B cell (primary cell): ENCODE measurements at regions not wholly inside any gene's neighbourhood (a gene's known extent, or its start where the extent isn't known, plus 50 kb on each side); places are given as distances from the start of the nearest gene placed in this dataset.
"Not testable (repeated sequence)": the region's sequence is repeated elsewhere in the genome, so short reads cannot be mapped to it uniquely, and the experiment has no call there.

Source experiments
- ATAC-seq: fragments of 200-7000 bp; cut with Tn5 transposase; one replicate; pipeline ENCODE4 v1.10.0; 2021; ENCODE audit warnings: low read depth, mild to moderate bottlenecking, moderate number of reproducible peaks, moderate library complexity
- CTCF ChIA-PET: fragments of 350-600 bp; sonication (Branson Sonifier 250); formaldehyde crosslinking; loops from one replicate; lab custom pipeline; 2021; ENCODE audit warnings: antibody characterized with exemption, inconsistent platforms; lab: Charles Lee
- POLR2A ChIA-PET: fragments of 350-600 bp; sonication (Branson Sonifier 250); formaldehyde crosslinking; loops from one replicate; lab custom pipeline; 2021; ENCODE audit warnings: antibody characterized with exemption; lab: Charles Lee
- DNase-seq: peaks from one replicate; pipeline ENCODE4 v3.0.0; 2013
- H2AFZ ChIP-seq: 2 replicates; pipeline ENCODE4 v1.6.1; 2012; ENCODE audit warnings: mild to moderate bottlenecking, low read depth, low read length; ENCODE audit not compliant: insufficient read depth, poor library complexity, severe bottlenecking
- H3K27ac ChIP-seq, 2 donors: 1 replicate in 1 of 2; 2 replicates in 1 of 2; pipeline ENCODE4 v1.5.1; 2012 to 2013; ENCODE audit warnings: low read length in 2 of 2, mild to moderate bottlenecking in 2 of 2, moderate library complexity in 1 of 2
- H3K27me3 ChIP-seq, 4 experiments: fragments of 200-600 bp in 1 of 4; sonication (generic) in 1 of 4; replicated peaks in 1 of 4; 1 replicate in 2 of 4; 2 replicates in 2 of 4; pipeline versions ENCODE4 v1.6.1 to v1.7.0; 2013 to 2016; ENCODE audit warnings: low read length in 3 of 4, mild to moderate bottlenecking in 2 of 4, mixed read lengths in 1 of 4, moderate library complexity in 1 of 4; ENCODE audit not compliant: insufficient read depth in 4 of 4, control insufficient read depth in 3 of 4; ENCODE audit errors: control extremely low read depth in 1 of 4
- H3K36me3 ChIP-seq, 2 experiments: replicated peaks in 1 of 2; 1 replicate in 1 of 2; 2 replicates in 1 of 2; pipeline versions ENCODE4 v1.6.1 to v1.7.1; 2013; ENCODE audit warnings: low read length in 1 of 2; ENCODE audit not compliant: insufficient read depth in 2 of 2, control insufficient read depth in 1 of 2; ENCODE audit errors: control extremely low read depth in 1 of 2, extremely low read depth in 1 of 2
- H3K4me1 ChIP-seq, 2 donors: fragments of 200-600 bp in 1 of 2; sonication (generic) in 1 of 2; 1 replicate in 1 of 2; 2 replicates in 1 of 2; pipeline versions ENCODE4 v1.5.1 to v1.6.1; 2013 to 2017; ENCODE audit warnings: low read length in 2 of 2; ENCODE audit not compliant: control insufficient read depth in 2 of 2, insufficient read depth in 2 of 2
- H3K4me2 ChIP-seq: replicated peaks from 2 replicates; pipeline ENCODE3; 2012; ENCODE audit warnings: mild to moderate bottlenecking, low read depth, low read length; ENCODE audit not compliant: poor library complexity, severe bottlenecking
- H3K4me3 ChIP-seq, 5 experiments: fragments of 200-600 bp in 1 of 5; sonication (generic) in 1 of 5; 1 replicate in 3 of 5; 2 replicates in 2 of 5; pipeline versions ENCODE4 v1.5.1 to v1.7.0; 2011 to 2016; ENCODE audit warnings: low read length in 4 of 5, mild to moderate bottlenecking in 4 of 5, low read depth in 2 of 5, control low read depth in 1 of 5, moderate library complexity in 1 of 5; ENCODE audit not compliant: insufficient read depth in 1 of 5; ENCODE audit errors: control extremely low read depth in 1 of 5, extremely low read depth in 1 of 5
- H3K79me2 ChIP-seq: fragments of 200-600 bp; sonication (generic); one replicate; pipeline ENCODE4 v1.6.0; 2016; ENCODE audit warnings: low read length; ENCODE audit not compliant: control insufficient read depth, insufficient read depth
- H3K9ac ChIP-seq: fragments of 200-600 bp; sonication (generic); 2 replicates; pipeline ENCODE4 v1.6.1; 2017; ENCODE audit warnings: mild to moderate bottlenecking, low read length, moderate library complexity
- H3K9me3 ChIP-seq, 3 donors: one replicate each; pipeline versions ENCODE4 v1.6.1 to v1.7.1; 2013; ENCODE audit warnings: low read length in 2 of 3; ENCODE audit not compliant: control insufficient read depth in 2 of 3, insufficient read depth in 1 of 3; ENCODE audit errors: control extremely low read depth in 1 of 3
- H4K20me1 ChIP-seq: 2 replicates; pipeline ENCODE4 v1.6.0; 2012; ENCODE audit warnings: mild to moderate bottlenecking, low read length; ENCODE audit not compliant: insufficient read depth, control insufficient read depth, poor library complexity, severe bottlenecking
- H3K27ac Mint-ChIP-seq: one replicate; pipeline ENCODE4 v1.8.0; 2021; ENCODE audit warnings: mixed read lengths
- H3K27me3 Mint-ChIP-seq: one replicate; pipeline ENCODE4 v1.8.0; 2021; ENCODE audit warnings: mixed read lengths
- H3K4me1 Mint-ChIP-seq: one replicate; pipeline ENCODE4 v1.8.0; 2021; ENCODE audit warnings: mixed read lengths
- H3K4me3 Mint-ChIP-seq: one replicate; pipeline ENCODE4 v1.8.0; 2021; ENCODE audit warnings: mixed read lengths
- H3K9me3 Mint-ChIP-seq: one replicate; pipeline ENCODE4 v1.8.0; 2022; ENCODE audit warnings: mixed read lengths; ENCODE audit not compliant: insufficient read depth
- CTCF ChIP-seq: fragments of 200-600 bp; IDR thresholded peaks from one replicate; pipeline ENCODE4 v1.8.0; 2022; ENCODE audit warnings: antibody characterized with exemption, mild to moderate bottlenecking
- EZH2 ChIP-seq: IDR thresholded peaks from 2 replicates; pipeline ENCODE4 v1.6.1; 2012; ENCODE audit warnings: borderline replicate concordance, low read depth, mild to moderate bottlenecking, moderate library complexity, low read length; ENCODE audit not compliant: insufficient read depth, poor library complexity, severe bottlenecking
- WGBS: methylation state at CpG from one replicate; pipeline ENCODE4 v1.1.5; 2013; ENCODE audit warnings: missing lambda C conversion rate; ENCODE audit not compliant: insufficient coverage; 5-methylcytosine and 5-hydroxymethylcytosine counted together
- intact Hi-C: fragments of 100-400 bp; cut with micrococcal nuclease; formaldehyde crosslinking; loops from one replicate; pipeline ENCODE4 v1.10.0; 2022

GRCh38 chr2:226461981-226462380 lies 337.6 kb downstream of the IRS1 start:
- Histone ChIP-seq H3K36me3 (no peaks in the 10 kb centered on the region), H3K27ac (no peak overlapping the region), H3K4me1 (no peaks in the 10 kb centered on the region), H3K9ac (no peak overlapping the region), H3K9me3 (no peaks in the 10 kb centered on the region), H4K20me1 (no peaks in the 10 kb centered on the region), H3K27me3 (no peaks in the 10 kb centered on the region), H3K4me2 (no peak overlapping the region), H3K4me3 (no peak overlapping the region), H3K79me2 (no peaks in the 10 kb centered on the region), H2AFZ (no peak overlapping the region)
- DNase-seq, result no peak
- POLR2A ChIA-PET, result no interaction called here
- 63% methylated on average over 3 of the region's 4 CpGs for WGBS
- no peak for ATAC-seq
- Mint-ChIP-seq H3K4me3 (no peak overlapping the region), H3K9me3 (no peaks in the 10 kb centered on the region), H3K4me1 (no peaks in the 10 kb centered on the region), H3K27me3 (peaks cover 7% of the 10 kb centered on the region), H3K27ac (no peak overlapping the region)
- CTCF ChIA-PET, result no interaction called here
- TF ChIP-seq CTCF (no peak), EZH2 (no peak)
- intact Hi-C loops, result no loop called here

GRCh38 chr2:226456144-226456543 lies 343.5 kb downstream of the IRS1 start:
- H4K20me1 ChIP-seq, intact Hi-C loops, DNase-seq, H3K4me1 ChIP-seq, CTCF ChIA-PET, ATAC-seq, H3K79me2 ChIP-seq, H3K9ac ChIP-seq, H3K4me2 ChIP-seq, H3K36me3 ChIP-seq, H3K4me3 ChIP-seq, H3K4me3 Mint-ChIP-seq, H2AFZ ChIP-seq, POLR2A ChIA-PET, H3K27me3 ChIP-seq, H3K27ac ChIP-seq, H3K9me3 Mint-ChIP-seq, H3K27ac Mint-ChIP-seq, H3K4me1 Mint-ChIP-seq: not testable (repeated sequence)
- H3K9me3 ChIP-seq, result peaks cover 0 to 11% (median 0%) of the 10 kb centered on the region in 3 donors
- peaks cover 31% of the 10 kb centered on the region for H3K27me3 Mint-ChIP-seq
- no CpG with 5 or more reads among the region's 1 CpG for WGBS
